ENCODE measurements at regions not wholly inside any gene's neighbourhood (a gene's known extent, or its start where the extent isn't known, plus 50 kb on each side); places are given as distances from the start of the nearest gene placed in this dataset.

GRCh38 chr2:172373766-172374165 is 53.6 kb upstream of the ITGA6 start:
- TF ChIP-seq EZH2 (IDR thresholded peaks at IDR 0.05; ENCODE audit: borderline replicate concordance, low read length), result no peak
- TF ChIP-seq CTCF (conservative IDR thresholded peaks at IDR 0.05 in 1 of 2, IDR thresholded peaks at IDR 0.05 in 1 of 2; ENCODE audit: extremely low read depth in 1 of 2, insufficient read depth in 1 of 2, low read depth in 1 of 2, low read length in 2 of 2), result no peak
